ENCODE measurements at regions not wholly inside any gene's neighbourhood (a gene's known extent, or its start where the extent isn't known, plus 50 kb on each side); places are given as distances from the start of the nearest gene placed in this dataset.
A peak's percentile ranks its signal among the peaks of the same experiment; 100 is the strongest.

DNA sequence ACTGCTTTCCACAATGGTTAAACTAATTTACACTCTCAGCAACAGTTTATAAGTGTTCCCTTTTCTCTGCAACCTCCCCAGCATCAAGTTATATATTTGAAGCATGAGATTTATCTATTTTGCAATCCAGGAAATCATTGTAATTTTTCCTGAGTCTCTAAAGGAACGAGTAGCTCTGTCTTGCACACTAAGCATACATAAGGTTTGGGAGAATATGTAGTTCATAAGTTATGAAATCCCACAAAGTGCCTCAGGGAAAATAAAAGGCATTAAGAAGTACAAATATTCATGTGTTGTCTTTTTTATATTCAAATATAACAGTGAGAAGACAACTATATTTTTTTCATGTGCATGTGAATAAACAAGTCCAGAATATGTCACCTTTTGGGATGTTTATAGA lies 377.1 kb upstream of the RORB start:
- intact Hi-C loops (cut with DNase I; ENCODE audit: low total_unique reads) = no loop called here
- no peaks in the 10 kb centered on the region for H3K9me3 ChIP-seq
- WGBS, 5 donors = 39 to 63% (median 55%) methylated on average over 1 of the region's 1 CpG
- no peak overlapping the region for H3K27ac ChIP-seq
- no peaks in the 10 kb centered on the region for H3K4me1 ChIP-seq
- H3K27me3 ChIP-seq = no peaks in the 10 kb centered on the region
- DNase-seq = no peak
- H3K4me3 ChIP-seq = no peak overlapping the region
- no peak for TF ChIP-seq CTCF (IDR thresholded peaks at IDR 0.05)
- TF ChIP-seq EP300 (IDR thresholded peaks at IDR 0.05) = no peak
- TF ChIP-seq POLR2AphosphoS5 (IDR thresholded peaks at IDR 0.05) = no peak
- TF ChIP-seq POLR2A (IDR thresholded peaks at IDR 0.05) = no peak
- no peaks in the 10 kb centered on the region for H3K36me3 ChIP-seq

GRCh38 chr9:74120470-74120869 lies 376.7 kb upstream of the RORB start:
- Histone ChIP-seq H3K4me1 (no peaks in the 10 kb centered on the region), H3K4me3 (no peak overlapping the region), H3K27me3 (no peaks in the 10 kb centered on the region), H3K9me3 (no peaks in the 10 kb centered on the region), H3K36me3 (no peaks in the 10 kb centered on the region), H3K27ac (no peak overlapping the region)
- intact Hi-C loops (cut with DNase I; ENCODE audit: low total_unique reads) = no loop called here
- 79 to 89% (median 83%) methylated on average over 4 of the region's 4 CpGs for WGBS, 5 donors
- DNase-seq = peak in 1 of 2 donors; percentile 3
- TF ChIP-seq POLR2A (IDR thresholded peaks at IDR 0.05) (no peak), EP300 (IDR thresholded peaks at IDR 0.05) (no peak)

DNA sequence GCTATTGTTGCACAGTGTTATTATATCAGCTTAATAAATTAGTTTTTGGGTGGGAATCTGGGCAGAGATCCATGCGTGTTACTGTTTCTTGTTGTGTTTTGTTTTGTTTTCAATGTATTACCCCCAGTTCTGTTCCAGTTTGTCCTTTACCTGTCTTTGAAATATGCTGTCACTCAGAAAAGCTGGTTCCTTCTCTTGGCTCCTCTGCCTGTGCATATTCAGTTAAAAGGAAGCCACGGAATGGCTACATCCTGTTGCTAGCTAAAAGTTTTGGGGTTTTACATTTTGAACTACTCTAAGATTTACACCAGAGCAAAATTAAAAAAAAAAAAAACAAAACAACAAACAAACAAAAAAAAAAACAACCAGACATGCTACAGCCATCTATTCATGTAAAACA lies 374.9 kb upstream of the RORB start:
- H3K4me1 ChIP-seq = no peaks in the 10 kb centered on the region
- H3K27ac ChIP-seq = no peak overlapping the region
- 69 to 75% (median 72%) methylated on average over 2 of the region's 2 CpGs for WGBS, 5 donors
- no peaks in the 10 kb centered on the region for H3K27me3 ChIP-seq
- H3K9me3 ChIP-seq = no peaks in the 10 kb centered on the region
- intact Hi-C loops (cut with DNase I; ENCODE audit: low total_unique reads) = no loop called here
- no peak overlapping the region for H3K4me3 ChIP-seq
- TF ChIP-seq EP300 (IDR thresholded peaks at IDR 0.05) = no peak
- no peak for TF ChIP-seq POLR2AphosphoS5 (IDR thresholded peaks at IDR 0.05)
- TF ChIP-seq CTCF (IDR thresholded peaks at IDR 0.05) = no peak
- no peak for TF ChIP-seq POLR2A (IDR thresholded peaks at IDR 0.05)
- H3K36me3 ChIP-seq = no peaks in the 10 kb centered on the region
- peak in 1 of 2 donors; percentile 3 for DNase-seq

DNA sequence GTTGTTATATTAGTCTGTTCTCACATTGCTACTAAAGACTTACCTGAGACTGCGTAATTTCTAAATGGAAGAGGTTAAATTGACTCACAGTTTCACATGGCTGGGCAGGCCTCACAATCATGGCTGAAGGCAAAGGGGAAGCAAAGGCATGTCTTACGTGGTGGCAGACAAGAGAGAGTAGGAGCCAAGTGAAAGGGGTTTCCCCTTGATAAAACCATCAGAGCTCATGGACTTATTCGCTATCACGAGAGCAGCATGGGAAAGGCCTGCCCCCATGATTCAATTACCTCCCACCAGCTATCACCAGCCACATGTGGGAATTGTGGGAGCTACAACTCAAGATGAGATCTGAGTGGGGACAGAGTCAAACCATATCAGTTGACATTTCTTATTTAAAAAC lies 374.5 kb upstream of the RORB start:
- Histone ChIP-seq H3K36me3 (no peaks in the 10 kb centered on the region), H3K9me3 (no peaks in the 10 kb centered on the region), H3K27me3 (no peaks in the 10 kb centered on the region), H3K27ac (no peak overlapping the region), H3K4me3 (no peak overlapping the region), H3K4me1 (no peaks in the 10 kb centered on the region)
- WGBS, 5 donors = 69 to 78% (median 77%) methylated on average over 4 of the region's 4 CpGs
- TF ChIP-seq POLR2AphosphoS5 (IDR thresholded peaks at IDR 0.05) (no peak), POLR2A (IDR thresholded peaks at IDR 0.05) (no peak), CTCF (IDR thresholded peaks at IDR 0.05) (no peak), EP300 (IDR thresholded peaks at IDR 0.05) (no peak)
- no peak for DNase-seq
- intact Hi-C loops (cut with DNase I; ENCODE audit: low total_unique reads) = no loop called here

- no peaks in the 10 kb centered on the region for H3K36me3 ChIP-seq
- intact Hi-C loops (cut with DNase I; ENCODE audit: low total_unique reads) = no loop called here
- no peaks in the 10 kb centered on the region for H3K9me3 ChIP-seq
- no peak overlapping the region for H3K27ac ChIP-seq
- no peak for TF ChIP-seq POLR2A (IDR thresholded peaks at IDR 0.05)
- no peak for DNase-seq
- no peaks in the 10 kb centered on the region for H3K27me3 ChIP-seq
- H3K4me3 ChIP-seq = no peak overlapping the region
- H3K4me1 ChIP-seq = no peaks in the 10 kb centered on the region
- 46 to 63% (median 52%) methylated on average over 5 of the region's 5 CpGs for WGBS, 5 donors
Measured at GRCh38 chr9:74125941-74126340, 371.2 kb upstream of the RORB start.

Measured in stomach (tissue), 8 donors.